ENCODE measurements at regions not wholly inside any gene's neighbourhood (a gene's known extent, or its start where the extent isn't known, plus 50 kb on each side); places are given as distances from the start of the nearest gene placed in this dataset.

GRCh38 chr4:12861422-12861821 is 622.7 kb downstream of the RAB28 start:
- Histone ChIP-seq H3K79me2 (ENCODE audit: control insufficient read depth in 1 of 2, insufficient read depth in 2 of 2, low read length in 2 of 2) (no peaks in the 10 kb centered on the region), H3K18ac (ENCODE audit: extremely low read depth, low read length) (no peak overlapping the region), H3K23ac (ENCODE audit: insufficient read length) (no peak overlapping the region), H2BK20ac (ENCODE audit: low read length) (no peak overlapping the region), H3K4ac (replicated peaks; ENCODE audit: insufficient read length, low read depth, low read length) (no peak overlapping the region), H3K4me3 (ENCODE audit: extremely low read depth in 1 of 4, insufficient read depth in 2 of 4, low read depth in 3 of 4, low read length in 4 of 4) (no peak overlapping the region), H2BK12ac (ENCODE audit: low read depth, low read length) (no peak overlapping the region), H4K5ac (ENCODE audit: insufficient read length, low read depth, low read length) (no peak overlapping the region), H4K91ac (replicated peaks; ENCODE audit: insufficient read length, low read length) (no peak overlapping the region), H3K9ac (replicated peaks in 1 of 4; ENCODE audit: extremely low read depth in 1 of 4, low read depth in 3 of 4, low read length in 3 of 4) (no peak overlapping the region), H3K56ac (replicated peaks; ENCODE audit: insufficient read length, low read depth, low read length) (no peak overlapping the region), H2AK5ac (ENCODE audit: low read depth, low read length) (no peak overlapping the region), H3K4me1 (replicated peaks in 1 of 4; ENCODE audit: control insufficient read depth in 3 of 4, insufficient read depth in 4 of 4, low read length in 3 of 4) (no peaks in the 10 kb centered on the region), H3K36me3 (ENCODE audit: control insufficient read depth in 2 of 4, insufficient read depth in 4 of 4, low read length in 3 of 4) (no peaks in the 10 kb centered on the region), H3K9me3 (ENCODE audit: insufficient read depth in 2 of 2, low read depth in 1 of 2, low read length in 1 of 2) (no peaks in the 10 kb centered on the region), H2BK120ac (replicated peaks; ENCODE audit: low read depth, low read length) (no peak overlapping the region), H2BK5ac (ENCODE audit: low read depth, low read length) (no peak overlapping the region), H4K8ac (ENCODE audit: extremely low read depth, insufficient read depth, low read length) (no peak overlapping the region), H3K4me2 (ENCODE audit: insufficient read depth in 1 of 2, low read depth in 2 of 2, low read length in 2 of 2) (no peak overlapping the region), H3K27me3 (replicated peaks in 1 of 4; ENCODE audit: control insufficient read depth in 3 of 4, extremely low read depth in 1 of 4, insufficient read depth in 3 of 4, low read length in 3 of 4) (peaks cover 0 to 2% (median 0%) of the 10 kb centered on the region in 4 experiments; a peak in 1 of 7 replicates), H3K14ac (ENCODE audit: insufficient read length) (no peak overlapping the region), H2BK15ac (ENCODE audit: low read length) (no peak overlapping the region), H4K20me1 (replicated peaks in 1 of 2; ENCODE audit: control insufficient read depth in 1 of 2, insufficient read depth in 2 of 2, low read length in 2 of 2) (no peaks in the 10 kb centered on the region), H3K79me1 (ENCODE audit: low read depth, low read length) (no peaks in the 10 kb centered on the region), H3K27ac (ENCODE audit: low read depth, low read length) (no peak overlapping the region), H3K23me2 (ENCODE audit: low read depth, low read length) (no peaks in the 10 kb centered on the region), H2AFZ (ENCODE audit: low read length) (no peak overlapping the region)
- 100% methylated on average over 1 of the region's 1 CpG; no CpG with 5 or more reads in 1 of the 2 experiments for WGBS, 2 experiments (ENCODE audit: extremely low coverage in 1 of 2, insufficient coverage in 1 of 2, insufficient read length in 1 of 2, insufficient replicate concordance in 2 of 2, low coverage in 1 of 2, low lambda C conversion rate in 2 of 2, missing lambda C conversion rate in 1 of 2)
- CTCF ChIA-PET (ENCODE audit: partially characterized antibody), result interaction anchor here (0.5 to 2.5 kb wide), 5 partner anchors 8 to 1540 kb away, joined by 3 to 16 read pairs (median 3); no protein-coding TSS in a partner anchor
- POLR2A ChIA-PET (ENCODE audit: partially characterized antibody), result no interaction called here
- TF ChIP-seq SRF (IDR thresholded peaks at IDR 0.05; ENCODE audit: low read depth, low read length), result no peak
- no peak for TF ChIP-seq TBP (IDR thresholded peaks at IDR 0.05; ENCODE audit: low read depth, low read length)
- no peak for TF ChIP-seq RFX5 (IDR thresholded peaks at IDR 0.05; ENCODE audit: borderline replicate concordance, low read depth, low read length)
- TF ChIP-seq POU5F1 (IDR thresholded peaks at IDR 0.05; ENCODE audit: low read depth, low read length), result no peak
- TF ChIP-seq SIN3A (conservative IDR thresholded peaks at IDR 0.05 in 1 of 2, IDR thresholded peaks at IDR 0.05 in 1 of 2; ENCODE audit: low read depth in 1 of 2, low read length in 2 of 2), result no peak
- no peak for TF ChIP-seq EGR1 (IDR thresholded peaks at IDR 0.05; ENCODE audit: borderline replicate concordance, low read depth, low read length)
- no peak for TF ChIP-seq USF2 (IDR thresholded peaks at IDR 0.05; ENCODE audit: low read length)
- no peak for TF ChIP-seq TEAD4 (IDR thresholded peaks at IDR 0.05; ENCODE audit: low read depth, low read length)
- TF ChIP-seq BACH1 (IDR thresholded peaks at IDR 0.05; ENCODE audit: low read length), result no peak
- TF ChIP-seq CHD1 (IDR thresholded peaks at IDR 0.05; ENCODE audit: low read depth, low read length), result no peak
- TF ChIP-seq YY1 (IDR thresholded peaks at IDR 0.05; ENCODE audit: low read depth, low read length), result no peak
- DNase-seq (ENCODE audit: low read depth in 1 of 2, low spot score in 2 of 2), result no peak
- FAIRE-seq, result no peak
